GM21737 (cell line): ENCODE measurements at regions not wholly inside any gene's neighbourhood (a gene's known extent, or its start where the extent isn't known, plus 50 kb on each side); places are given as distances from the start of the nearest gene placed in this dataset.
"Not testable (repeated sequence)": the region's sequence is repeated elsewhere in the genome, so short reads cannot be mapped to it uniquely, and the experiment has no call there.

Source experiments
- ATAC-seq: cut with Tn5 transposase; IDR thresholded peaks from one replicate; pipeline ENCODE4 v1.9.1; 2021; ENCODE audit warnings: mild to moderate bottlenecking, moderate library complexity; ENCODE audit not compliant: unreplicated experiment

GRCh38 chr6:145132709-145133108 lies 602.6 kb downstream of the EPM2A start:
- no peak for ATAC-seq

GRCh38 chr6:145135702-145136101 lies 599.6 kb downstream of the EPM2A start:
- no peak for ATAC-seq

- ATAC-seq = no peak
Observed at GRCh38 chr6:145137425-145137824, 597.9 kb downstream of the EPM2A start.

- ATAC-seq = no peak
Observed at GRCh38 chr6:145138469-145139139, 596.7 kb downstream of the EPM2A start.

GRCh38 chr6:145139140-145139850 lies 596.0 kb downstream of the EPM2A start:
- ATAC-seq = no peak

- ATAC-seq = no peak
Observed at GRCh38 chr6:145139895-145140294, 595.4 kb downstream of the EPM2A start.

GRCh38 chr6:145141572-145141971 lies 593.7 kb downstream of the EPM2A start:
- ATAC-seq = no peak

GRCh38 chr6:145142958-145143357 lies 592.4 kb downstream of the EPM2A start:
- no peak for ATAC-seq

- ATAC-seq = no peak
Observed at GRCh38 chr6:145143379-145143778, 591.9 kb downstream of the EPM2A start.

- ATAC-seq = no peak
Observed at GRCh38 chr6:145147559-145147958, 587.8 kb downstream of the EPM2A start.

- peak; percentile 57 for ATAC-seq
Observed at GRCh38 chr6:145147981-145148749, 587.2 kb downstream of the EPM2A start.

- no peak for ATAC-seq
Observed at GRCh38 chr6:145148776-145149175, 586.5 kb downstream of the EPM2A start.

- ATAC-seq = no peak
Observed at GRCh38 chr6:145151624-145152023, 583.7 kb downstream of the EPM2A start.

- ATAC-seq = no peak
Observed at GRCh38 chr6:145153495-145153894, 581.8 kb downstream of the EPM2A start.

GRCh38 chr6:145155411-145155810 lies 579.9 kb downstream of the EPM2A start:
- ATAC-seq = no peak

GRCh38 chr6:145155873-145156782 lies 579.2 kb downstream of the EPM2A start:
- no peak for ATAC-seq

GRCh38 chr6:145158636-145159035 lies 576.7 kb downstream of the EPM2A start:
- ATAC-seq = not testable (repeated sequence)

- no peak for ATAC-seq
Observed at GRCh38 chr6:145159921-145160320, 575.4 kb downstream of the EPM2A start.

- ATAC-seq = no peak
Observed at GRCh38 chr6:145161501-145161900, 573.8 kb downstream of the EPM2A start.

- no peak for ATAC-seq
Observed at GRCh38 chr6:145169726-145170224, 565.5 kb downstream of the EPM2A start.

- no peak for ATAC-seq
Observed at GRCh38 chr6:145175470-145175869, 559.9 kb downstream of the EPM2A start.
